ENCODE measurements at regions not wholly inside any gene's neighbourhood (a gene's known extent, or its start where the extent isn't known, plus 50 kb on each side); places are given as distances from the start of the nearest gene placed in this dataset.
"Not testable (repeated sequence)": the region's sequence is repeated elsewhere in the genome, so short reads cannot be mapped to it uniquely, and the experiment has no call there.

- no peaks in the 10 kb centered on the region for H3K27me3 Mint-ChIP-seq (ENCODE audit: low read depth, poor library complexity)
- no peaks in the 10 kb centered on the region for H3K9me3 Mint-ChIP-seq
- H3K36me3 Mint-ChIP-seq (ENCODE audit: low read depth) = no peaks in the 10 kb centered on the region
- H3K27ac Mint-ChIP-seq = no peak overlapping the region
- H3K4me3 Mint-ChIP-seq = no peak overlapping the region
- no peaks in the 10 kb centered on the region for H3K4me1 Mint-ChIP-seq
- no peak for DNase-seq
- TF ChIP-seq CTCF (IDR thresholded peaks at IDR 0.05) = no peak
These were observed 282.3 kb downstream of the SEMA3D start for GRCh38 chr7:84904561-84904960.

- Mint-ChIP-seq H3K27ac (no peak overlapping the region), H3K4me1 (no peaks in the 10 kb centered on the region), H3K36me3 (ENCODE audit: low read depth) (no peaks in the 10 kb centered on the region), H3K9me3 (no peaks in the 10 kb centered on the region), H3K27me3 (ENCODE audit: low read depth, poor library complexity) (no peaks in the 10 kb centered on the region), H3K4me3 (no peak overlapping the region)
- no peak for DNase-seq
- no peak for TF ChIP-seq CTCF (IDR thresholded peaks at IDR 0.05)
These were observed 285.5 kb downstream of the SEMA3D start for GRCh38 chr7:84901366-84901765.

GRCh38 chr7:84900215-84900614 lies 286.6 kb downstream of the SEMA3D start:
- DNase-seq = no peak
- no peak overlapping the region for H3K4me3 Mint-ChIP-seq
- no peaks in the 10 kb centered on the region for H3K36me3 Mint-ChIP-seq (ENCODE audit: low read depth)
- no peaks in the 10 kb centered on the region for H3K27me3 Mint-ChIP-seq (ENCODE audit: low read depth, poor library complexity)
- H3K9me3 Mint-ChIP-seq = peaks cover 6% of the 10 kb centered on the region
- no peak for TF ChIP-seq CTCF (IDR thresholded peaks at IDR 0.05)
- H3K4me1 Mint-ChIP-seq = no peaks in the 10 kb centered on the region
- no peak overlapping the region for H3K27ac Mint-ChIP-seq

GRCh38 chr7:84895563-84895962 lies 291.3 kb downstream of the SEMA3D start:
- no peak for TF ChIP-seq CTCF (IDR thresholded peaks at IDR 0.05)
- H3K27me3 Mint-ChIP-seq (ENCODE audit: low read depth, poor library complexity) = no peaks in the 10 kb centered on the region
- H3K9me3 Mint-ChIP-seq = peaks cover 10% of the 10 kb centered on the region
- no peaks in the 10 kb centered on the region for H3K4me1 Mint-ChIP-seq
- no peak overlapping the region for H3K4me3 Mint-ChIP-seq
- DNase-seq = no peak
- no peak overlapping the region for H3K27ac Mint-ChIP-seq
- no peaks in the 10 kb centered on the region for H3K36me3 Mint-ChIP-seq (ENCODE audit: low read depth)

GRCh38 chr7:84883570-84883969 lies 303.3 kb downstream of the SEMA3D start:
- not testable (repeated sequence) for DNase-seq; H3K9me3 Mint-ChIP-seq; H3K36me3 Mint-ChIP-seq (ENCODE audit: low read depth); H3K4me1 Mint-ChIP-seq; H3K27me3 Mint-ChIP-seq (ENCODE audit: low read depth, poor library complexity); H3K4me3 Mint-ChIP-seq
- H3K27ac Mint-ChIP-seq = peak overlapping the region; percentile 41

GRCh38 chr7:84880326-84880997 lies 306.4 kb downstream of the SEMA3D start:
- H3K27me3 Mint-ChIP-seq (ENCODE audit: low read depth, poor library complexity); H3K9me3 Mint-ChIP-seq: not testable (repeated sequence)

GRCh38 chr7:84879570-84880325 lies 307.1 kb downstream of the SEMA3D start:
- Mint-ChIP-seq H3K4me3 (no peak overlapping the region), H3K4me1 (no peaks in the 10 kb centered on the region), H3K27me3 (ENCODE audit: low read depth, poor library complexity) (no peaks in the 10 kb centered on the region), H3K36me3 (ENCODE audit: low read depth) (no peaks in the 10 kb centered on the region), H3K27ac (no peak overlapping the region), H3K9me3 (no peaks in the 10 kb centered on the region)
- TF ChIP-seq CTCF (IDR thresholded peaks at IDR 0.05) = no peak
- no peak for DNase-seq

More at GRCh38 chr7:84880326-84880997, 306.4 kb downstream of the SEMA3D start:
- not testable (repeated sequence) for H3K4me1 Mint-ChIP-seq; H3K27ac Mint-ChIP-seq; H3K36me3 Mint-ChIP-seq (ENCODE audit: low read depth); DNase-seq; H3K4me3 Mint-ChIP-seq

Data from nephron progenitor cell (in vitro differentiated cells).